Loucy (cell line): ENCODE measurements at regions not wholly inside any gene's neighbourhood (a gene's known extent, or its start where the extent isn't known, plus 50 kb on each side); places are given as distances from the start of the nearest gene placed in this dataset.

ENCODE experiments used
- H2AFZ ChIP-seq: fragments of 200-600 bp; sonication (generic); 2 replicates; pipeline ENCODE4 v1.6.0; 2016; ENCODE audit warnings: antibody characterized with exemption, mild to moderate bottlenecking, low read length, moderate library complexity
- H3F3A ChIP-seq: fragments of 200-600 bp; 2 replicates; pipeline ENCODE4 v1.6.0; 2016; ENCODE audit warnings: antibody characterized with exemption, low read depth, mild to moderate bottlenecking
- H3K27me3 ChIP-seq: fragments of 200-600 bp; sonication (generic); 2 replicates; pipeline ENCODE4 v1.6.1; 2014; ENCODE audit warnings: low read length, mild to moderate bottlenecking; ENCODE audit not compliant: insufficient read depth, poor library complexity, severe bottlenecking
- H3K36me3 ChIP-seq: fragments of 200-600 bp; sonication (generic); 2 replicates; pipeline ENCODE4 v1.6.1; 2016; ENCODE audit warnings: low read length; ENCODE audit not compliant: insufficient read depth
- H3K4me1 ChIP-seq: fragments of 200-600 bp; sonication (generic); 2 replicates; pipeline ENCODE4 v1.5.1; 2014; ENCODE audit warnings: low read length, mild to moderate bottlenecking; ENCODE audit not compliant: insufficient read depth, poor library complexity, severe bottlenecking
- H3K4me2 ChIP-seq: fragments of 200-600 bp; sonication (generic); 2 replicates; pipeline ENCODE4 v1.6.0; 2014; ENCODE audit warnings: antibody characterized with exemption, low read length, low read depth, mild to moderate bottlenecking; ENCODE audit not compliant: poor library complexity, severe bottlenecking
- H3K4me3 ChIP-seq: fragments of 200-600 bp; sonication (generic); 2 replicates; pipeline ENCODE4 v1.5.1; 2014; ENCODE audit warnings: low read length, mild to moderate bottlenecking, mixed read lengths; ENCODE audit not compliant: poor library complexity, severe bottlenecking
- H3K79me2 ChIP-seq: fragments of 200-600 bp; sonication (generic); 2 replicates; pipeline ENCODE4 v1.6.1; 2014; ENCODE audit warnings: low read length; ENCODE audit not compliant: insufficient read depth
- H3K9ac ChIP-seq: fragments of 200-600 bp; sonication (generic); 2 replicates; pipeline ENCODE4 v1.6.0; 2014; ENCODE audit warnings: mild to moderate bottlenecking, low read depth, low read length, moderate library complexity; ENCODE audit not compliant: poor library complexity, severe bottlenecking
- H3K9me2 ChIP-seq: fragments of 200-600 bp; sonication (generic); replicated peaks from 2 replicates; pipeline ENCODE4 v1.6.1; 2016; ENCODE audit warnings: low read depth, low read length, mixed read lengths
- H3K9me3 ChIP-seq: fragments of 200-600 bp; sonication (generic); 2 replicates; pipeline ENCODE4 v1.6.1; 2014; ENCODE audit warnings: mild to moderate bottlenecking, antibody characterized with exemption, low read length, low read depth; ENCODE audit not compliant: insufficient read depth
- H4K20me1 ChIP-seq: fragments of 200-600 bp; sonication (generic); 2 replicates; pipeline ENCODE4 v1.6.0; 2014; ENCODE audit warnings: antibody characterized with exemption, low read length, mild to moderate bottlenecking; ENCODE audit not compliant: insufficient read depth, poor library complexity, severe bottlenecking
- CTCF ChIP-seq: fragments of 200-600 bp; sonication (generic); conservative IDR thresholded peaks from 2 replicates; pipeline ENCODE4 v1.5.1; 2014; ENCODE audit warnings: mild to moderate bottlenecking, antibody characterized with exemption, low read length
- EZH2phosphoT487 ChIP-seq: fragments of 200-600 bp; IDR thresholded peaks from 2 replicates; pipeline ENCODE4 v1.6.1; 2018; ENCODE audit warnings: antibody characterized with exemption, mild to moderate bottlenecking, moderate library complexity, borderline replicate concordance

GRCh38 chr7:42348631-42349030, 111.6 kb upstream of the GLI3 start:
- Histone ChIP-seq H3K36me3 (no peaks in the 10 kb centered on the region), H3K9me3 (no peaks in the 10 kb centered on the region), H3K9me2 (no peaks in the 10 kb centered on the region), H3K4me1 (no peaks in the 10 kb centered on the region), H2AFZ (no peak overlapping the region), H3K27me3 (no peaks in the 10 kb centered on the region), H4K20me1 (no peaks in the 10 kb centered on the region), H3K79me2 (no peaks in the 10 kb centered on the region), H3K9ac (no peak overlapping the region), H3K4me2 (no peak overlapping the region), H3K4me3 (no peak overlapping the region), H3F3A (no peaks in the 10 kb centered on the region)
- no peak for TF ChIP-seq CTCF
- TF ChIP-seq EZH2phosphoT487, result no peak

- Histone ChIP-seq H2AFZ (no peak overlapping the region), H4K20me1 (no peaks in the 10 kb centered on the region), H3K4me1 (no peaks in the 10 kb centered on the region), H3K9ac (no peak overlapping the region), H3F3A (no peaks in the 10 kb centered on the region), H3K4me2 (no peak overlapping the region), H3K9me2 (no peaks in the 10 kb centered on the region), H3K9me3 (no peaks in the 10 kb centered on the region), H3K4me3 (no peak overlapping the region), H3K79me2 (no peaks in the 10 kb centered on the region), H3K36me3 (no peaks in the 10 kb centered on the region), H3K27me3 (no peaks in the 10 kb centered on the region)
- TF ChIP-seq CTCF, result no peak
- no peak for TF ChIP-seq EZH2phosphoT487
These were observed 111.1 kb upstream of the GLI3 start for GRCh38 chr7:42348071-42348470.

- TF ChIP-seq EZH2phosphoT487 (no peak), CTCF (no peak)
- H2AFZ ChIP-seq, result no peak overlapping the region
- H3K79me2 ChIP-seq, result no peaks in the 10 kb centered on the region
These were observed 110.6 kb upstream of the GLI3 start for GRCh38 chr7:42347616-42348015.

More at GRCh38 chr7:42347616-42348015, 110.6 kb upstream of the GLI3 start:
- no peaks in the 10 kb centered on the region for H4K20me1 ChIP-seq
- no peak overlapping the region for H3K9ac ChIP-seq
- no peaks in the 10 kb centered on the region for H3F3A ChIP-seq
- no peaks in the 10 kb centered on the region for H3K9me2 ChIP-seq
- H3K4me3 ChIP-seq, result no peak overlapping the region
- H3K27me3 ChIP-seq, result no peaks in the 10 kb centered on the region
- no peaks in the 10 kb centered on the region for H3K4me1 ChIP-seq
- H3K9me3 ChIP-seq, result no peaks in the 10 kb centered on the region
- no peak overlapping the region for H3K4me2 ChIP-seq
- no peaks in the 10 kb centered on the region for H3K36me3 ChIP-seq
